HepG2 (cell line): ENCODE measurements at regions not wholly inside any gene's neighbourhood (a gene's known extent, or its start where the extent isn't known, plus 50 kb on each side); places are given as distances from the start of the nearest gene placed in this dataset.

Experiments used
- ATAC-seq: fragments of 200-7000 bp; cut with Tn5 transposase; 3 replicates; pipeline ENCODE4 v1.9.1; 2020; ENCODE audit warnings: mild to moderate bottlenecking, moderate library complexity
- BruUV-seq: library from RNA; stranded (reverse); fragments of 400-500 nt; replicated peaks from 2 replicates; lab custom pipeline; 2021; lab: Mats Ljungman, UMichigan
- CTCF ChIA-PET: fragments of 300-600 bp; formaldehyde crosslinking; extraction: SDS; loops from one replicate; lab custom pipeline; 2021; ENCODE audit warnings: low total read pairs, inconsistent platforms, low intra/inter-chr PET ratio; lab: Yijun Ruan, JAX
- POLR2A ChIA-PET: fragments of 350-600 bp; sonication (Branson Sonifier 250); formaldehyde crosslinking; loops from one replicate; lab custom pipeline; 2020; ENCODE audit warnings: antibody characterized with exemption, inconsistent platforms; lab: Yijun Ruan, JAX
- DNase-seq: peaks from one replicate; pipeline ENCODE4 v3.0.0-alpha.2; 2015; ENCODE audit warnings: low spot score
- FAIRE-seq: peaks from 3 replicates; lab custom pipeline; 2011; peaks lifted over from hg19 to GRCh38; lab: Jason Lieb, UNC
- H2AFZ ChIP-seq: one replicate; pipeline ENCODE4 v1.6.1; 2011; ENCODE audit warnings: low read length, inconsistent platforms
- H3K27ac ChIP-seq: fragments of 300-600 bp; 3 replicates; pipeline ENCODE4 v1.8.0; 2011; ENCODE audit warnings: mixed run types, mild to moderate bottlenecking, mixed read lengths, low read length, inconsistent platforms; ENCODE audit not compliant: insufficient read depth; ENCODE audit errors: extremely low read length
- H3K27me3 ChIP-seq, 2 experiments: fragments of 200-600 bp in 1 of 2; 2 replicates in 1 of 2; 3 replicates in 1 of 2; pipeline versions ENCODE4 v1.6.0 to v1.8.0; 2011; ENCODE audit warnings: low read length in 2 of 2, mild to moderate bottlenecking in 2 of 2, moderate library complexity in 2 of 2, inconsistent platforms in 1 of 2; ENCODE audit not compliant: insufficient read depth in 2 of 2, control insufficient read depth in 1 of 2
- H3K36me3 ChIP-seq, 2 experiments: fragments of 200-600 bp in 1 of 2; replicated peaks in 1 of 2; 2 replicates in 1 of 2; 3 replicates in 1 of 2; pipeline versions ENCODE4 v1.5.1 to v1.8.0; 2011; ENCODE audit warnings: low read length in 2 of 2, inconsistent platforms in 1 of 2; ENCODE audit not compliant: insufficient read depth in 2 of 2, control insufficient read depth in 1 of 2
- H3K4me1 ChIP-seq: 2 replicates; pipeline ENCODE4 v1.5.1; 2012; ENCODE audit warnings: low read length, inconsistent platforms; ENCODE audit not compliant: insufficient read depth
- H3K4me2 ChIP-seq: 2 replicates; pipeline ENCODE4 v1.6.0; 2011; ENCODE audit warnings: low read depth, low read length, inconsistent platforms
- H3K4me3 ChIP-seq, 3 experiments: fragments of 200-600 bp in 1 of 3; sonication (generic), shearing (Covaris generic) in 1 of 3; replicated peaks in 1 of 3; 2 replicates each; pipeline ENCODE4 v1.5.1; 2011 to 2016; ENCODE audit warnings: low read length in 3 of 3, inconsistent platforms in 2 of 3, low read depth in 2 of 3, mild to moderate bottlenecking in 2 of 3, control low read depth in 1 of 3, mixed read lengths in 1 of 3; ENCODE audit not compliant: insufficient read depth in 1 of 3
- H3K79me2 ChIP-seq: one replicate; pipeline ENCODE4 v1.6.1; 2011; ENCODE audit warnings: low read length, inconsistent platforms; ENCODE audit not compliant: insufficient read depth
- H3K9ac ChIP-seq: 2 replicates; pipeline ENCODE4 v1.6.0; 2011; ENCODE audit warnings: mild to moderate bottlenecking, low read depth, low read length, inconsistent platforms; ENCODE audit not compliant: insufficient read depth
- H3K9me3 ChIP-seq: 2 replicates; pipeline ENCODE4 v1.5.1; 2012; ENCODE audit warnings: mild to moderate bottlenecking, low read length
- H4K20me1 ChIP-seq: 2 replicates; pipeline ENCODE4 v1.6.0; 2011; ENCODE audit warnings: inconsistent platforms, mild to moderate bottlenecking, low read length, moderate library complexity; ENCODE audit not compliant: insufficient read depth
- CBX5 ChIP-seq: sonication (generic); formaldehyde crosslinking; IDR thresholded peaks from 2 replicates; pipeline ENCODE4 v1.4.0; 2020; ENCODE audit warnings: missing genetic modification reagents, borderline replicate concordance
- NCOR1 ChIP-seq: fragments of 200-600 bp; sonication (generic); IDR thresholded peaks from 2 replicates; pipeline ENCODE4 v1.7.0; 2017; ENCODE audit warnings: antibody characterized with exemption, low read length, borderline replicate concordance
- RERE ChIP-seq: IDR thresholded peaks from 2 replicates; pipeline ENCODE4 v1.6.1; 2016; ENCODE audit warnings: low read depth, missing genetic modification reagents, missing compliant biosample characterization
- REST ChIP-seq, 2 experiments: IDR thresholded peaks; 2 replicates each; pipeline ENCODE4 v1.6.1; 2011 to 2012; ENCODE audit warnings: low read length in 2 of 2, borderline replicate concordance in 1 of 2, low read depth in 1 of 2, mild to moderate bottlenecking in 1 of 2, moderate library complexity in 1 of 2
- UBTF ChIP-seq: sonication (generic); formaldehyde crosslinking; IDR thresholded peaks from 2 replicates; pipeline ENCODE4 v1.4.0; 2020; ENCODE audit warnings: mild to moderate bottlenecking, missing genetic modification reagents
- ZFP41 ChIP-seq: sonication (generic); formaldehyde crosslinking; IDR thresholded peaks from 2 replicates; pipeline ENCODE4 v1.4.0; 2020; ENCODE audit warnings: mild to moderate bottlenecking, missing genetic modification reagents, borderline replicate concordance
- ZNF263 ChIP-seq: sonication (generic); formaldehyde crosslinking; IDR thresholded peaks from 2 replicates; pipeline ENCODE4 v1.4.0; 2020; ENCODE audit warnings: missing genetic modification reagents
- ZNF562 ChIP-seq: sonication (generic); formaldehyde crosslinking; IDR thresholded peaks from 2 replicates; pipeline ENCODE4 v1.8.0; 2022; ENCODE audit warnings: missing genetic modification reagents, borderline replicate concordance
- ZNF615 ChIP-seq: sonication (generic); formaldehyde crosslinking; IDR thresholded peaks from 2 replicates; pipeline ENCODE4 v1.5.0; 2020; ENCODE audit warnings: mild to moderate bottlenecking, missing genetic modification reagents, borderline replicate concordance
- ZNF619 ChIP-seq: sonication (generic); formaldehyde crosslinking; IDR thresholded peaks from 2 replicates; pipeline ENCODE4 v1.4.0; 2020; ENCODE audit warnings: mild to moderate bottlenecking, missing genetic modification reagents
- ZNF629 ChIP-seq: sonication (generic); formaldehyde crosslinking; conservative IDR thresholded peaks from 2 replicates; pipeline ENCODE4 v1.5.0; 2020; ENCODE audit warnings: missing genetic modification reagents
- ZNF776 ChIP-seq: sonication (generic); formaldehyde crosslinking; IDR thresholded peaks from 2 replicates; pipeline ENCODE4 v1.4.0; 2020; ENCODE audit warnings: mild to moderate bottlenecking, missing genetic modification reagents
- WGBS: methylation state at CpG from one replicate; pipeline ENCODE4 v1.1.6; 2017; ENCODE audit warnings: low lambda C conversion rate; 5-methylcytosine and 5-hydroxymethylcytosine counted together
- in situ Hi-C: cut with HindIII; loops from 2 replicates; pipeline ENCODE4 v1.10.0; 2017; ENCODE audit warnings: low pct_unique_long_range_greater_than_20kb; ENCODE audit not compliant: extremely low pct_ligation_motif_present
- intact Hi-C: fragments of 100-400 bp; cut with micrococcal nuclease; formaldehyde crosslinking; loops from one replicate; pipeline ENCODE4 v1.10.0; 2022; ENCODE audit not compliant: unreplicated experiment

GRCh38 chr13:22770891-22771290 is 409.9 kb upstream of the SGCG start (continued):
- TF ChIP-seq RERE (CRISPR knock-in tag): no peak

GRCh38 chr13:22773465-22773864 is 407.3 kb upstream of the SGCG start:
- H3K27ac ChIP-seq: no peak overlapping the region
- H4K20me1 ChIP-seq: no peaks in the 10 kb centered on the region
- no peak overlapping the region for H2AFZ ChIP-seq
- H3K9me3 ChIP-seq: no peaks in the 10 kb centered on the region
- ChIA-PET POLR2A (no interaction called here), CTCF (no interaction called here)
- ATAC-seq (no peak), DNase-seq (no peak), FAIRE-seq (no peak)
- H3K4me1 ChIP-seq: peaks cover 10% of the 10 kb centered on the region
- no peaks in the 10 kb centered on the region for H3K79me2 ChIP-seq
- in situ Hi-C loops (no loop called here), intact Hi-C loops (no loop called here)
- H3K27me3 ChIP-seq: no peaks in the 10 kb centered on the region; a peak in 1 of 5 replicates
- H3K4me3 ChIP-seq: no peak overlapping the region
- no peaks in the 10 kb centered on the region for H3K36me3 ChIP-seq
- H3K9ac ChIP-seq: no peak overlapping the region
- WGBS: 34% methylated on average over 3 of the region's 3 CpGs
- no peak overlapping the region for H3K4me2 ChIP-seq
- no TSS peak for BruUV-seq
- TF ChIP-seq ZNF615 (CRISPR knock-in tag) (no peak), REST (IDR thresholded peaks at IDR 0.05; ENCODE audit: borderline replicate concordance in 1 of 2, low read depth in 1 of 2, low read length in 2 of 2) (no peak), ZFP41 (CRISPR knock-in tag) (no peak), ZNF776 (no peak), ZNF629 (CRISPR knock-in tag) (no peak), ZNF263 (no peak), NCOR1 (no peak), CBX5 (CRISPR knock-in tag) (no peak), ZNF562 (CRISPR knock-in tag) (no peak), ZNF619 (CRISPR knock-in tag) (no peak), UBTF (CRISPR knock-in tag) (no peak)
